Body of pancreas (tissue), 4 donors: ENCODE measurements at regions not wholly inside any gene's neighbourhood (a gene's known extent, or its start where the extent isn't known, plus 50 kb on each side); places are given as distances from the start of the nearest gene placed in this dataset.

ENCODE experiments used
- POLR2A ChIP-seq, 3 donors: fragments of 450-650 bp; IDR thresholded peaks; one replicate each; pipeline ENCODE4 v1.6.1; 2016; ENCODE audit warnings: antibody characterized with exemption in 3 of 3, mild to moderate bottlenecking in 2 of 3
- TF ChIP-seq, protein P1 (sequence below), 7 experiments: fragments of 450-650 bp in 4 of 7; fragments of 200-600 bp in 3 of 7; sonication (generic) in 3 of 7; IDR thresholded peaks; one replicate each; pipeline ENCODE4 v1.5.1; 2016 to 2019; ENCODE audit warnings: antibody characterized with exemption in 7 of 7

DNA sequence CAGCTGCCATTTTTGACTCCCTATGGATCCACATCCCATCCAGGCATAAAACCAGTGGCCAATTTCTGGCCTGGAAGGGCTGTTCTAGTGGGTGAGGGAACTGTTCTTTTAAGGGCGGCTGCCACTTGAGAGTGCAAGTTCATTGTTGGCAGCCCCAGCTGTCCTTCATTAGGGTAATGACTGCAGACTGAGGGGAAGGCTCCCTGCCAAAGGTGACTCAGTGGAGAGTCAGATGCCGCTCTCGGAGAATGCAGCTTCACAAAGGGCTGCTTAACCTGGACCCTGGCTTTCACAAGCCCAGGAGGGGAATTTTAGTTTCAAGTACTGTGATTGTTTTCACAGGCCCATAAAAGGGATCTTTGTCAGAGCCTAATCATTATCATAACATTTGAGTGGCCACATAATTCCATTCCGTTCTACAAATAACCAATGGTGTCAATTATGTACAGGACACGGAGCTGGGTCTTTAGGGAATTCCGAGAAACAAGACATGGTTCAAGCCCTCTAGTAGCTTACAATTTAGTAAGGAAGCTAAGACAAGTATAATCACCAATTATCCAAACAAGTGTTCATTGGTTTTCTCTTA, 235.7 kb downstream of the CDCA7 start:
- no peak for TF ChIP-seq POLR2A (IDR thresholded peaks at IDR 0.05)
- TF ChIP-seq, protein P1, sequence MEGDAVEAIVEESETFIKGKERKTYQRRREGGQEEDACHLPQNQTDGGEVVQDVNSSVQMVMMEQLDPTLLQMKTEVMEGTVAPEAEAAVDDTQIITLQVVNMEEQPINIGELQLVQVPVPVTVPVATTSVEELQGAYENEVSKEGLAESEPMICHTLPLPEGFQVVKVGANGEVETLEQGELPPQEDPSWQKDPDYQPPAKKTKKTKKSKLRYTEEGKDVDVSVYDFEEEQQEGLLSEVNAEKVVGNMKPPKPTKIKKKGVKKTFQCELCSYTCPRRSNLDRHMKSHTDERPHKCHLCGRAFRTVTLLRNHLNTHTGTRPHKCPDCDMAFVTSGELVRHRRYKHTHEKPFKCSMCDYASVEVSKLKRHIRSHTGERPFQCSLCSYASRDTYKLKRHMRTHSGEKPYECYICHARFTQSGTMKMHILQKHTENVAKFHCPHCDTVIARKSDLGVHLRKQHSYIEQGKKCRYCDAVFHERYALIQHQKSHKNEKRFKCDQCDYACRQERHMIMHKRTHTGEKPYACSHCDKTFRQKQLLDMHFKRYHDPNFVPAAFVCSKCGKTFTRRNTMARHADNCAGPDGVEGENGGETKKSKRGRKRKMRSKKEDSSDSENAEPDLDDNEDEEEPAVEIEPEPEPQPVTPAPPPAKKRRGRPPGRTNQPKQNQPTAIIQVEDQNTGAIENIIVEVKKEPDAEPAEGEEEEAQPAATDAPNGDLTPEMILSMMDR (IDR thresholded peaks at IDR 0.05): no peak
